HepG2 (cell line): ENCODE measurements at regions not wholly inside any gene's neighbourhood (a gene's known extent, or its start where the extent isn't known, plus 50 kb on each side); places are given as distances from the start of the nearest gene placed in this dataset.

Experiments used
- ATAC-seq: fragments of 200-7000 bp; cut with Tn5 transposase; 3 replicates; pipeline ENCODE4 v1.9.1; 2020; ENCODE audit warnings: mild to moderate bottlenecking, moderate library complexity
- BruUV-seq: library from RNA; stranded (reverse); fragments of 400-500 nt; replicated peaks from 2 replicates; lab custom pipeline; 2021; lab: Mats Ljungman, UMichigan
- CTCF ChIA-PET: fragments of 300-600 bp; formaldehyde crosslinking; extraction: SDS; loops from one replicate; lab custom pipeline; 2021; ENCODE audit warnings: low total read pairs, inconsistent platforms, low intra/inter-chr PET ratio; lab: Yijun Ruan, JAX
- POLR2A ChIA-PET: fragments of 350-600 bp; sonication (Branson Sonifier 250); formaldehyde crosslinking; loops from one replicate; lab custom pipeline; 2020; ENCODE audit warnings: antibody characterized with exemption, inconsistent platforms; lab: Yijun Ruan, JAX
- DNase-seq: peaks from one replicate; pipeline ENCODE4 v3.0.0-alpha.2; 2015; ENCODE audit warnings: low spot score
- FAIRE-seq: peaks from 3 replicates; lab custom pipeline; 2011; peaks lifted over from hg19 to GRCh38; lab: Jason Lieb, UNC
- H2AFZ ChIP-seq: one replicate; pipeline ENCODE4 v1.6.1; 2011; ENCODE audit warnings: low read length, inconsistent platforms
- H3K27ac ChIP-seq: fragments of 300-600 bp; 3 replicates; pipeline ENCODE4 v1.8.0; 2011; ENCODE audit warnings: mixed run types, mild to moderate bottlenecking, mixed read lengths, low read length, inconsistent platforms; ENCODE audit not compliant: insufficient read depth; ENCODE audit errors: extremely low read length
- H3K27me3 ChIP-seq, 2 experiments: fragments of 200-600 bp in 1 of 2; 2 replicates in 1 of 2; 3 replicates in 1 of 2; pipeline versions ENCODE4 v1.6.0 to v1.8.0; 2011; ENCODE audit warnings: low read length in 2 of 2, mild to moderate bottlenecking in 2 of 2, moderate library complexity in 2 of 2, inconsistent platforms in 1 of 2; ENCODE audit not compliant: insufficient read depth in 2 of 2, control insufficient read depth in 1 of 2
- H3K36me3 ChIP-seq, 2 experiments: fragments of 200-600 bp in 1 of 2; replicated peaks in 1 of 2; 2 replicates in 1 of 2; 3 replicates in 1 of 2; pipeline versions ENCODE4 v1.5.1 to v1.8.0; 2011; ENCODE audit warnings: low read length in 2 of 2, inconsistent platforms in 1 of 2; ENCODE audit not compliant: insufficient read depth in 2 of 2, control insufficient read depth in 1 of 2
- H3K4me1 ChIP-seq: 2 replicates; pipeline ENCODE4 v1.5.1; 2012; ENCODE audit warnings: low read length, inconsistent platforms; ENCODE audit not compliant: insufficient read depth
- H3K4me2 ChIP-seq: 2 replicates; pipeline ENCODE4 v1.6.0; 2011; ENCODE audit warnings: low read depth, low read length, inconsistent platforms
- H3K4me3 ChIP-seq, 3 experiments: fragments of 200-600 bp in 1 of 3; sonication (generic), shearing (Covaris generic) in 1 of 3; replicated peaks in 1 of 3; 2 replicates each; pipeline ENCODE4 v1.5.1; 2011 to 2016; ENCODE audit warnings: low read length in 3 of 3, inconsistent platforms in 2 of 3, low read depth in 2 of 3, mild to moderate bottlenecking in 2 of 3, control low read depth in 1 of 3, mixed read lengths in 1 of 3; ENCODE audit not compliant: insufficient read depth in 1 of 3
- H3K79me2 ChIP-seq: one replicate; pipeline ENCODE4 v1.6.1; 2011; ENCODE audit warnings: low read length, inconsistent platforms; ENCODE audit not compliant: insufficient read depth
- H3K9ac ChIP-seq: 2 replicates; pipeline ENCODE4 v1.6.0; 2011; ENCODE audit warnings: mild to moderate bottlenecking, low read depth, low read length, inconsistent platforms; ENCODE audit not compliant: insufficient read depth
- H3K9me3 ChIP-seq: 2 replicates; pipeline ENCODE4 v1.5.1; 2012; ENCODE audit warnings: mild to moderate bottlenecking, low read length
- H4K20me1 ChIP-seq: 2 replicates; pipeline ENCODE4 v1.6.0; 2011; ENCODE audit warnings: inconsistent platforms, mild to moderate bottlenecking, low read length, moderate library complexity; ENCODE audit not compliant: insufficient read depth
- GTF3A ChIP-seq: sonication (generic); formaldehyde crosslinking; conservative IDR thresholded peaks from 2 replicates; pipeline ENCODE4 v1.4.0; 2020; ENCODE audit warnings: mild to moderate bottlenecking, missing genetic modification reagents
- MAFK ChIP-seq, 2 experiments: IDR thresholded peaks in 1 of 2; conservative IDR thresholded peaks in 1 of 2; 2 replicates each; pipeline ENCODE4 v1.6.1; 2011; ENCODE audit warnings: improper control_type of control experiment in 2 of 2, low read length in 2 of 2
- MLXIP ChIP-seq: sonication (generic); formaldehyde crosslinking; IDR thresholded peaks from 2 replicates; pipeline ENCODE4 v1.9.0; 2021; ENCODE audit warnings: missing genetic modification reagents, borderline replicate concordance
- NFKB2 ChIP-seq: sonication (generic); formaldehyde crosslinking; IDR thresholded peaks from 2 replicates; pipeline ENCODE4 v1.4.0; 2020; ENCODE audit warnings: missing genetic modification reagents, borderline replicate concordance
- PAF1 ChIP-seq: IDR thresholded peaks from 2 replicates; pipeline ENCODE4 v1.6.1; 2016; ENCODE audit warnings: missing genetic modification reagents, missing compliant biosample characterization
- TBP ChIP-seq: sonication (generic); formaldehyde crosslinking; IDR thresholded peaks from 2 replicates; pipeline ENCODE4 v1.5.0; 2020; ENCODE audit warnings: missing genetic modification reagents
- TBX2 ChIP-seq: sonication (generic); formaldehyde crosslinking; IDR thresholded peaks from 2 replicates; pipeline ENCODE4 v1.5.0; 2020; ENCODE audit warnings: missing genetic modification reagents, mild to moderate bottlenecking, borderline replicate concordance
- ZNF207 ChIP-seq: fragments of 450-650 bp; IDR thresholded peaks from 2 replicates; pipeline ENCODE4 v1.6.1; 2016; ENCODE audit warnings: antibody characterized with exemption, borderline replicate concordance
- ZNF263 ChIP-seq: sonication (generic); formaldehyde crosslinking; IDR thresholded peaks from 2 replicates; pipeline ENCODE4 v1.4.0; 2020; ENCODE audit warnings: missing genetic modification reagents
- ZNF280D ChIP-seq: sonication (generic); formaldehyde crosslinking; IDR thresholded peaks from 2 replicates; pipeline ENCODE4 v1.5.1; 2020; ENCODE audit warnings: mild to moderate bottlenecking, missing genetic modification reagents
- ZNF543 ChIP-seq: sonication (generic); formaldehyde crosslinking; IDR thresholded peaks from 2 replicates; pipeline ENCODE4 v1.4.0; 2020; ENCODE audit warnings: mild to moderate bottlenecking, missing genetic modification reagents
- ZNF546 ChIP-seq: sonication (generic); formaldehyde crosslinking; conservative IDR thresholded peaks from 2 replicates; pipeline ENCODE4 v1.8.1; 2023; ENCODE audit warnings: mild to moderate bottlenecking, missing genetic modification reagents
- ZNF619 ChIP-seq: sonication (generic); formaldehyde crosslinking; IDR thresholded peaks from 2 replicates; pipeline ENCODE4 v1.4.0; 2020; ENCODE audit warnings: mild to moderate bottlenecking, missing genetic modification reagents
- ZNF672 ChIP-seq: sonication (generic); formaldehyde crosslinking; IDR thresholded peaks from 2 replicates; pipeline ENCODE4 v1.8.1; 2022; ENCODE audit warnings: missing genetic modification reagents
- ZNF780A ChIP-seq: sonication (generic); formaldehyde crosslinking; IDR thresholded peaks from 2 replicates; pipeline ENCODE4 v1.8.0; 2022; ENCODE audit warnings: mild to moderate bottlenecking, missing genetic modification reagents, moderate library complexity
- ZNF879 ChIP-seq: sonication (generic); formaldehyde crosslinking; IDR thresholded peaks from 2 replicates; pipeline ENCODE4 v1.8.1; 2023; ENCODE audit warnings: missing genetic modification reagents
- ZNF883 ChIP-seq: sonication (generic); formaldehyde crosslinking; IDR thresholded peaks from 2 replicates; pipeline ENCODE4 v1.5.1; 2020; ENCODE audit warnings: mild to moderate bottlenecking, missing genetic modification reagents; ENCODE audit errors: not compliant biosample characterization
- in situ Hi-C: cut with HindIII; loops from 2 replicates; pipeline ENCODE4 v1.10.0; 2017; ENCODE audit warnings: low pct_unique_long_range_greater_than_20kb; ENCODE audit not compliant: extremely low pct_ligation_motif_present
- intact Hi-C: fragments of 100-400 bp; cut with micrococcal nuclease; formaldehyde crosslinking; loops from one replicate; pipeline ENCODE4 v1.10.0; 2022; ENCODE audit not compliant: unreplicated experiment
- TF ChIP-seq, protein P1 (sequence below): sonication (generic); formaldehyde crosslinking; IDR thresholded peaks from 2 replicates; pipeline ENCODE4 v1.9.0; 2021; ENCODE audit warnings: missing genetic modification reagents, mild to moderate bottlenecking, borderline replicate concordance

- no peak overlapping the region for H3K9ac ChIP-seq
- no peak overlapping the region for H2AFZ ChIP-seq
- POLR2A ChIA-PET, result no interaction called here
- no peaks in the 10 kb centered on the region; a peak in 1 of 5 replicates for H3K27me3 ChIP-seq
- no peak overlapping the region for H3K4me2 ChIP-seq
- FAIRE-seq, result no peak
- no peak for ATAC-seq
- intact Hi-C loops (no loop called here), in situ Hi-C loops (no loop called here)
- H3K4me1 ChIP-seq, result no peaks in the 10 kb centered on the region
- no peak for DNase-seq
- no peaks in the 10 kb centered on the region for H3K79me2 ChIP-seq
- no peak overlapping the region for H3K27ac ChIP-seq
- CTCF ChIA-PET, result no interaction called here
- BruUV-seq, result no TSS peak
- no peak overlapping the region for H3K4me3 ChIP-seq
- no peaks in the 10 kb centered on the region for H3K36me3 ChIP-seq
- peaks cover 83% of the 10 kb centered on the region for H3K9me3 ChIP-seq
- no peaks in the 10 kb centered on the region for H4K20me1 ChIP-seq
- TF ChIP-seq, protein P1, sequence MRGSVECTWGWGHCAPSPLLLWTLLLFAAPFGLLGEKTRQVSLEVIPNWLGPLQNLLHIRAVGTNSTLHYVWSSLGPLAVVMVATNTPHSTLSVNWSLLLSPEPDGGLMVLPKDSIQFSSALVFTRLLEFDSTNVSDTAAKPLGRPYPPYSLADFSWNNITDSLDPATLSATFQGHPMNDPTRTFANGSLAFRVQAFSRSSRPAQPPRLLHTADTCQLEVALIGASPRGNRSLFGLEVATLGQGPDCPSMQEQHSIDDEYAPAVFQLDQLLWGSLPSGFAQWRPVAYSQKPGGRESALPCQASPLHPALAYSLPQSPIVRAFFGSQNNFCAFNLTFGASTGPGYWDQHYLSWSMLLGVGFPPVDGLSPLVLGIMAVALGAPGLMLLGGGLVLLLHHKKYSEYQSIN (CRISPR knock-in tag), result no peak
- TF ChIP-seq MLXIP (CRISPR knock-in tag) (no peak), PAF1 (no peak), ZNF672 (CRISPR knock-in tag) (no peak), TBX2 (CRISPR knock-in tag) (no peak), ZNF207 (no peak), MAFK (conservative IDR thresholded peaks at IDR 0.05 in 1 of 2, IDR thresholded peaks at IDR 0.05 in 1 of 2; ENCODE audit: low read length in 2 of 2) (no peak), ZNF619 (no peak), ZNF280D (no peak), NFKB2 (CRISPR knock-in tag) (no peak), ZNF780A (CRISPR knock-in tag) (no peak), ZNF883 (CRISPR knock-in tag) (no peak), GTF3A (CRISPR knock-in tag) (no peak), ZNF263 (CRISPR knock-in tag) (no peak), ZNF543 (CRISPR knock-in tag) (no peak), ZNF546 (no peak), ZNF879 (CRISPR knock-in tag) (no peak), TBP (CRISPR knock-in tag) (no peak)
These were observed 930.5 kb downstream of the ADGRL2 start for GRCh38 chr1:82731216-82731615.
